Caco-2 (cell line): ENCODE measurements at regions not wholly inside any gene's neighbourhood (a gene's known extent, or its start where the extent isn't known, plus 50 kb on each side); places are given as distances from the start of the nearest gene placed in this dataset.

ENCODE experiments used
- BruUV-seq: library from RNA; stranded (reverse); fragments of 400-500 nt; replicated peaks from 2 replicates; lab custom pipeline; 2021; lab: Mats Ljungman, UMichigan
- CTCF ChIA-PET: fragments of 300-600 bp; sonication (Branson Sonifier 250); formaldehyde crosslinking; loops from one replicate; lab custom pipeline; 2022; ENCODE audit warnings: antibody characterized with exemption; lab: Charles Lee
- POLR2A ChIA-PET: fragments of 300-600 bp; sonication (Branson Sonifier 250); formaldehyde crosslinking; loops from one replicate; lab custom pipeline; 2022; ENCODE audit warnings: antibody characterized with exemption; lab: Charles Lee
- DNase-seq, 2 experiments: peaks; one replicate each; pipeline versions ENCODE4 v3.0.0 to v3.0.0-alpha.2; 2020 to 2022
- H3K27me3 ChIP-seq: replicated peaks from 2 replicates; pipeline ENCODE4 v1.6.0; 2011; ENCODE audit warnings: low read length; ENCODE audit not compliant: control insufficient read depth, insufficient read depth
- H3K36me3 ChIP-seq: 2 replicates; pipeline ENCODE4 v1.5.1; 2011; ENCODE audit warnings: low read length; ENCODE audit not compliant: control insufficient read depth, insufficient read depth
- H3K4me1 ChIP-seq: fragments of 250-450 bp; sonication (Bioruptor Pico); 2 replicates; pipeline ENCODE4 v1.5.1; 2020; ENCODE audit warnings: mild to moderate bottlenecking
- H3K4me3 ChIP-seq: 2 replicates; pipeline ENCODE4 v1.5.1; 2011; ENCODE audit warnings: low read depth, mild to moderate bottlenecking, control low read depth, low read length
- H3K9me3 ChIP-seq: fragments of 250-450 bp; sonication (Bioruptor Pico); 2 replicates; pipeline ENCODE4 v1.5.1; 2020; ENCODE audit warnings: mild to moderate bottlenecking, moderate library complexity
- H3K27ac Mint-ChIP-seq: one replicate; pipeline ENCODE4 v1.8.0; 2022; ENCODE audit warnings: mixed read lengths; ENCODE audit not compliant: unreplicated experiment
- H3K27me3 Mint-ChIP-seq: one replicate; pipeline ENCODE4 v1.8.0; 2022; ENCODE audit warnings: mixed read lengths; ENCODE audit not compliant: insufficient read depth, unreplicated experiment
- H3K36me3 Mint-ChIP-seq: one replicate; pipeline ENCODE4 v1.8.0; 2022; ENCODE audit warnings: mild to moderate bottlenecking, mixed read lengths; ENCODE audit not compliant: insufficient read depth, unreplicated experiment
- H3K4me1 Mint-ChIP-seq: one replicate; pipeline ENCODE4 v1.8.0; 2022; ENCODE audit warnings: low read depth, mixed read lengths; ENCODE audit not compliant: unreplicated experiment
- H3K4me3 Mint-ChIP-seq: one replicate; pipeline ENCODE4 v1.8.0; 2022; ENCODE audit warnings: mild to moderate bottlenecking, moderate library complexity, mixed read lengths; ENCODE audit not compliant: unreplicated experiment
- H3K9me3 Mint-ChIP-seq: one replicate; pipeline ENCODE4 v1.8.0; 2022; ENCODE audit warnings: mixed read lengths; ENCODE audit not compliant: unreplicated experiment
- CTCF ChIP-seq, 2 experiments: fragments of 200-600 bp in 1 of 2; IDR thresholded peaks; 1 replicate in 1 of 2; 2 replicates in 1 of 2; pipeline versions ENCODE4 v1.5.1 to v1.8.0; 2011 to 2022; ENCODE audit warnings: antibody characterized with exemption in 1 of 2, control low read depth in 1 of 2, inconsistent platforms in 1 of 2, low read depth in 1 of 2, low read length in 1 of 2, mild to moderate bottlenecking in 1 of 2, moderate library complexity in 1 of 2; ENCODE audit not compliant: insufficient read depth in 1 of 2, severe bottlenecking in 1 of 2, unreplicated experiment in 1 of 2
- intact Hi-C: fragments of 100-400 bp; cut with micrococcal nuclease; formaldehyde crosslinking; loops from one replicate; pipeline ENCODE4 v1.10.0; 2022; ENCODE audit not compliant: unreplicated experiment

GRCh38 chr7:106808967-106809635 is 56.0 kb upstream of the PIK3CG start:
- no peaks in the 10 kb centered on the region for H3K27me3 ChIP-seq
- POLR2A ChIA-PET = no interaction called here
- CTCF ChIA-PET = no interaction called here

GRCh38 chr7:106811472-106811871 is 53.6 kb upstream of the PIK3CG start:
- H3K27ac Mint-ChIP-seq = no peak overlapping the region
- intact Hi-C loops = no loop called here
- Histone ChIP-seq H3K36me3 (no peaks in the 10 kb centered on the region), H3K4me1 (no peaks in the 10 kb centered on the region), H3K27me3 (no peaks in the 10 kb centered on the region), H3K4me3 (no peak overlapping the region), H3K9me3 (no peaks in the 10 kb centered on the region)
- POLR2A ChIA-PET = no interaction called here
- TF ChIP-seq CTCF (IDR thresholded peaks at IDR 0.05; ENCODE audit: insufficient read depth in 1 of 2, low read depth in 1 of 2, low read length in 1 of 2, severe bottlenecking in 1 of 2, unreplicated experiment in 1 of 2) = no peak
- no TSS peak for BruUV-seq
- CTCF ChIA-PET = no interaction called here
- H3K27me3 Mint-ChIP-seq = peaks cover 13% of the 10 kb centered on the region
- no peaks in the 10 kb centered on the region for H3K4me1 Mint-ChIP-seq
- no peaks in the 10 kb centered on the region for H3K36me3 Mint-ChIP-seq
- no peak for DNase-seq
- H3K9me3 Mint-ChIP-seq = no peaks in the 10 kb centered on the region
- no peak overlapping the region for H3K4me3 Mint-ChIP-seq

More at GRCh38 chr7:106808967-106809635, 56.0 kb upstream of the PIK3CG start:
- Histone ChIP-seq H3K9me3 (no peaks in the 10 kb centered on the region), H3K4me1 (no peaks in the 10 kb centered on the region), H3K36me3 (no peaks in the 10 kb centered on the region), H3K4me3 (no peak overlapping the region)
- TF ChIP-seq CTCF (IDR thresholded peaks at IDR 0.05; ENCODE audit: insufficient read depth in 1 of 2, low read depth in 1 of 2, low read length in 1 of 2, severe bottlenecking in 1 of 2, unreplicated experiment in 1 of 2) = no peak
- Mint-ChIP-seq H3K4me1 (no peaks in the 10 kb centered on the region), H3K4me3 (no peak overlapping the region), H3K27me3 (peaks cover 21% of the 10 kb centered on the region), H3K27ac (no peak overlapping the region), H3K36me3 (no peaks in the 10 kb centered on the region), H3K9me3 (no peaks in the 10 kb centered on the region)
- intact Hi-C loops = no loop called here
- no TSS peak for BruUV-seq
- no peak for DNase-seq

- Mint-ChIP-seq H3K4me1 (no peaks in the 10 kb centered on the region), H3K9me3 (no peaks in the 10 kb centered on the region), H3K36me3 (no peaks in the 10 kb centered on the region), H3K27me3 (peaks cover 11% of the 10 kb centered on the region), H3K4me3 (no peak overlapping the region), H3K27ac (no peak overlapping the region)
- ChIA-PET POLR2A (no interaction called here), CTCF (no interaction called here)
- intact Hi-C loops = no loop called here
- no peak for DNase-seq
- Histone ChIP-seq H3K36me3 (no peaks in the 10 kb centered on the region), H3K9me3 (no peaks in the 10 kb centered on the region), H3K27me3 (no peaks in the 10 kb centered on the region), H3K4me1 (no peaks in the 10 kb centered on the region), H3K4me3 (no peak overlapping the region)
- no peak for TF ChIP-seq CTCF (IDR thresholded peaks at IDR 0.05; ENCODE audit: insufficient read depth in 1 of 2, low read depth in 1 of 2, low read length in 1 of 2, severe bottlenecking in 1 of 2, unreplicated experiment in 1 of 2)
- BruUV-seq = no TSS peak
These were observed 52.9 kb upstream of the PIK3CG start for GRCh38 chr7:106812027-106812643.
